RPMI7951 (cell line): ENCODE measurements at regions not wholly inside any gene's neighbourhood (a gene's known extent, or its start where the extent isn't known, plus 50 kb on each side); places are given as distances from the start of the nearest gene placed in this dataset.

Source experiments
- DNase-seq: peaks from one replicate; pipeline ENCODE4 v3.0.0-alpha.2; 2012; ENCODE audit warnings: low read depth

- DNase-seq: peak; percentile 4
These were observed 75.8 kb downstream of the CCDC34 start for GRCh38 chr11:27287205-27287604.

GRCh38 chr11:27285761-27286160, 77.3 kb downstream of the CCDC34 start:
- peak; percentile 88 for DNase-seq

GRCh38 chr11:27282806-27283205, 80.2 kb downstream of the CCDC34 start:
- peak; percentile 78 for DNase-seq

GRCh38 chr11:27281740-27282590, 81.0 kb downstream of the CCDC34 start:
- peak; percentile 87 for DNase-seq

- peak; percentile 3 for DNase-seq
These were observed 81.7 kb downstream of the CCDC34 start for GRCh38 chr11:27281276-27281675.

- no peak for DNase-seq
These were observed 82.9 kb downstream of the CCDC34 start for GRCh38 chr11:27280140-27280539.

- no peak for DNase-seq
These were observed 83.6 kb downstream of the CCDC34 start for GRCh38 chr11:27279460-27279859.

GRCh38 chr11:27277843-27278242, 85.2 kb downstream of the CCDC34 start:
- no peak for DNase-seq

GRCh38 chr11:27276141-27276540, 86.9 kb downstream of the CCDC34 start:
- DNase-seq: no peak

GRCh38 chr11:27274854-27275395, 88.1 kb downstream of the CCDC34 start:
- DNase-seq: peak; percentile 15

- no peak for DNase-seq
These were observed 96.9 kb downstream of the CCDC34 start for GRCh38 chr11:27266125-27266524.

GRCh38 chr11:27263986-27264385, 99.0 kb downstream of the CCDC34 start:
- no peak for DNase-seq

GRCh38 chr11:27263046-27263445, 100.0 kb downstream of the CCDC34 start:
- DNase-seq: no peak

- no peak for DNase-seq
These were observed 107.6 kb downstream of the CCDC34 start for GRCh38 chr11:27255447-27255828.

- no peak for DNase-seq
These were observed 108.1 kb downstream of the CCDC34 start for GRCh38 chr11:27254744-27255446.

GRCh38 chr11:27253224-27253623, 109.8 kb downstream of the CCDC34 start:
- no peak for DNase-seq

GRCh38 chr11:27250867-27251665, 111.9 kb downstream of the CCDC34 start:
- DNase-seq: no peak

GRCh38 chr11:27248576-27249509, 114.2 kb downstream of the CCDC34 start:
- DNase-seq: no peak

- no peak for DNase-seq
These were observed 115.4 kb downstream of the CCDC34 start for GRCh38 chr11:27247660-27248059.

GRCh38 chr11:27246925-27247324, 116.1 kb downstream of the CCDC34 start:
- DNase-seq: no peak

GRCh38 chr11:27244900-27245299, 118.1 kb downstream of the CCDC34 start:
- no peak for DNase-seq
